HepG2 (cell line): ENCODE measurements at regions not wholly inside any gene's neighbourhood (a gene's known extent, or its start where the extent isn't known, plus 50 kb on each side); places are given as distances from the start of the nearest gene placed in this dataset.

Experiments
- DPF2 ChIP-seq: sonication (generic); formaldehyde crosslinking; IDR thresholded peaks from 2 replicates; pipeline ENCODE4 v1.4.0; 2020; ENCODE audit warnings: mild to moderate bottlenecking, low read depth, missing genetic modification reagents, borderline replicate concordance
- EHMT2 ChIP-seq: fragments of 200-600 bp; sonication (generic); IDR thresholded peaks from 2 replicates; pipeline ENCODE4 v1.7.0; 2017; ENCODE audit warnings: antibody characterized with exemption, low read depth, low read length, borderline replicate concordance
- HNF4A ChIP-seq: sonication (generic); formaldehyde crosslinking; IDR thresholded peaks from 2 replicates; pipeline ENCODE4 v1.4.0; 2020; ENCODE audit warnings: missing genetic modification reagents
- NFIC ChIP-seq: IDR thresholded peaks from 2 replicates; pipeline ENCODE4 v1.6.1; 2012; ENCODE audit warnings: mild to moderate bottlenecking, low read length, inconsistent platforms
- TCF12 ChIP-seq, 2 experiments: fragments of 450-650 bp in 1 of 2; sonication (generic) in 1 of 2; formaldehyde crosslinking in 1 of 2; IDR thresholded peaks; 2 replicates each; pipeline versions ENCODE4 v1.6.1 to v1.8.0; 2017 to 2022; ENCODE audit warnings: antibody characterized with exemption in 1 of 2, mild to moderate bottlenecking in 1 of 2, missing genetic modification reagents in 1 of 2, moderate library complexity in 1 of 2
- ZNF382 ChIP-seq: sonication (generic); formaldehyde crosslinking; IDR thresholded peaks from 2 replicates; pipeline ENCODE4 v1.5.0; 2020; ENCODE audit warnings: missing genetic modification reagents, mild to moderate bottlenecking, borderline replicate concordance
- TF ChIP-seq, protein P1 (sequence below): sonication (generic); formaldehyde crosslinking; IDR thresholded peaks from 2 replicates; pipeline ENCODE4 v1.5.0; 2020; ENCODE audit warnings: mild to moderate bottlenecking, missing genetic modification reagents, moderate library complexity
- TF ChIP-seq, protein P2 (sequence below): sonication (generic); formaldehyde crosslinking; IDR thresholded peaks from 2 replicates; pipeline ENCODE4 v1.8.1; 2022; ENCODE audit warnings: mild to moderate bottlenecking, missing genetic modification reagents
- TF ChIP-seq, protein P3 (sequence below), 2 experiments: sonication (generic) in 1 of 2; formaldehyde crosslinking in 1 of 2; IDR thresholded peaks; 2 replicates each; pipeline versions ENCODE4 v1.5.1 to v1.6.1; 2011 to 2020; ENCODE audit warnings: borderline replicate concordance in 1 of 2, low read depth in 1 of 2, low read length in 1 of 2, mild to moderate bottlenecking in 1 of 2, missing genetic modification reagents in 1 of 2, moderate library complexity in 1 of 2

DNA sequence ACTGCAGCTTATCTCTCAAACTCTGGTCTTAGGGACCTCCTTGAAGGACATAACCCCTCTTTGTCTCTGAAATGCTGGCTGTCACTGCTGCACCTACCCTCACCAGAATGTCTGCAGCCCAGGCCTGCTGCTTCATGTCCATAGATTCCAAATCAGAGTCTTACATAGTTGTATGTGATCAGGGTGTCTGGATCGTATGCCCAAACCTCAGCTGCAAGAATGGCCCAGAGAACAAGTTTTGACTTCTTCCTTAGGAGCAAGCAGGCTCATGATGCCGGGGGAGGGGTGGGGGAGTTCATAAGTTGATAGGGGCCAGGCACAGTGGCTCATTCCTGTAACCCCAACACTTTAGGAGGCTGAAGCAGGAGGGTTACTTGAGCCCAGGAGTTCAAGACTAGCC is 55.8 kb upstream of the RMDN2 start:
- TF ChIP-seq TCF12 (IDR thresholded peaks at IDR 0.05) (no peak), TCF12 (CRISPR knock-in tag; IDR thresholded peaks at IDR 0.05) (no peak), HNF4A (no peak), DPF2 (no peak), NFIC (no peak), EHMT2 (no peak), ZNF382 (CRISPR knock-in tag) (no peak)
- TF ChIP-seq, protein P1, sequence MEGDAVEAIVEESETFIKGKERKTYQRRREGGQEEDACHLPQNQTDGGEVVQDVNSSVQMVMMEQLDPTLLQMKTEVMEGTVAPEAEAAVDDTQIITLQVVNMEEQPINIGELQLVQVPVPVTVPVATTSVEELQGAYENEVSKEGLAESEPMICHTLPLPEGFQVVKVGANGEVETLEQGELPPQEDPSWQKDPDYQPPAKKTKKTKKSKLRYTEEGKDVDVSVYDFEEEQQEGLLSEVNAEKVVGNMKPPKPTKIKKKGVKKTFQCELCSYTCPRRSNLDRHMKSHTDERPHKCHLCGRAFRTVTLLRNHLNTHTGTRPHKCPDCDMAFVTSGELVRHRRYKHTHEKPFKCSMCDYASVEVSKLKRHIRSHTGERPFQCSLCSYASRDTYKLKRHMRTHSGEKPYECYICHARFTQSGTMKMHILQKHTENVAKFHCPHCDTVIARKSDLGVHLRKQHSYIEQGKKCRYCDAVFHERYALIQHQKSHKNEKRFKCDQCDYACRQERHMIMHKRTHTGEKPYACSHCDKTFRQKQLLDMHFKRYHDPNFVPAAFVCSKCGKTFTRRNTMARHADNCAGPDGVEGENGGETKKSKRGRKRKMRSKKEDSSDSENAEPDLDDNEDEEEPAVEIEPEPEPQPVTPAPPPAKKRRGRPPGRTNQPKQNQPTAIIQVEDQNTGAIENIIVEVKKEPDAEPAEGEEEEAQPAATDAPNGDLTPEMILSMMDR (CRISPR knock-in tag), result no peak
- TF ChIP-seq, protein P2, sequence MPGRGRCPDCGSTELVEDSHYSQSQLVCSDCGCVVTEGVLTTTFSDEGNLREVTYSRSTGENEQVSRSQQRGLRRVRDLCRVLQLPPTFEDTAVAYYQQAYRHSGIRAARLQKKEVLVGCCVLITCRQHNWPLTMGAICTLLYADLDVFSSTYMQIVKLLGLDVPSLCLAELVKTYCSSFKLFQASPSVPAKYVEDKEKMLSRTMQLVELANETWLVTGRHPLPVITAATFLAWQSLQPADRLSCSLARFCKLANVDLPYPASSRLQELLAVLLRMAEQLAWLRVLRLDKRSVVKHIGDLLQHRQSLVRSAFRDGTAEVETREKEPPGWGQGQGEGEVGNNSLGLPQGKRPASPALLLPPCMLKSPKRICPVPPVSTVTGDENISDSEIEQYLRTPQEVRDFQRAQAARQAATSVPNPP (CRISPR knock-in tag), result no peak
- TF ChIP-seq, protein P3, sequence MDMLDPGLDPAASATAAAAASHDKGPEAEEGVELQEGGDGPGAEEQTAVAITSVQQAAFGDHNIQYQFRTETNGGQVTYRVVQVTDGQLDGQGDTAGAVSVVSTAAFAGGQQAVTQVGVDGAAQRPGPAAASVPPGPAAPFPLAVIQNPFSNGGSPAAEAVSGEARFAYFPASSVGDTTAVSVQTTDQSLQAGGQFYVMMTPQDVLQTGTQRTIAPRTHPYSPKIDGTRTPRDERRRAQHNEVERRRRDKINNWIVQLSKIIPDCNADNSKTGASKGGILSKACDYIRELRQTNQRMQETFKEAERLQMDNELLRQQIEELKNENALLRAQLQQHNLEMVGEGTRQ (IDR thresholded peaks at IDR 0.05; ENCODE audit: low read depth, low read length), result no peak
- TF ChIP-seq, protein P3 (CRISPR knock-in tag; IDR thresholded peaks at IDR 0.05; ENCODE audit: borderline replicate concordance), result no peak
